ENCODE measurements at regions not wholly inside any gene's neighbourhood (a gene's known extent, or its start where the extent isn't known, plus 50 kb on each side); places are given as distances from the start of the nearest gene placed in this dataset.

- no peaks in the 10 kb centered on the region for H3K27me3 ChIP-seq (ENCODE audit: insufficient read depth, low read length)
- H3K4me3 ChIP-seq (ENCODE audit: insufficient read depth, low read depth, low read length): no peak overlapping the region
- H3K4me1 ChIP-seq (ENCODE audit: insufficient read depth, low read length): peaks cover 12% of the 10 kb centered on the region
- H3K27me3 Mint-ChIP-seq (ENCODE audit: low read depth, unreplicated experiment): no peaks in the 10 kb centered on the region
- H3K4me1 Mint-ChIP-seq (ENCODE audit: low read depth, unreplicated experiment): peaks cover 19% of the 10 kb centered on the region
- H3K9me3 Mint-ChIP-seq (ENCODE audit: unreplicated experiment): peaks cover 6% of the 10 kb centered on the region
- DNase-seq (ENCODE audit: low read depth) (no peak), FAIRE-seq (no peak)
- no peak overlapping the region for H2AFZ ChIP-seq (ENCODE audit: low read depth, low read length)
- no peak overlapping the region for H3K4me3 Mint-ChIP-seq (ENCODE audit: unreplicated experiment)
- no peak for TF ChIP-seq EZH2 (IDR thresholded peaks at IDR 0.05; ENCODE audit: insufficient read depth, low read length)
- no peak for TF ChIP-seq CTCF (IDR thresholded peaks at IDR 0.05; ENCODE audit: insufficient read depth, low read depth, low read length)
- H3K27ac ChIP-seq (ENCODE audit: low read depth, low read length): no peak overlapping the region
- H3K27ac Mint-ChIP-seq (ENCODE audit: unreplicated experiment): no peak overlapping the region
- H4K20me1 ChIP-seq (ENCODE audit: insufficient read depth, low read length): no peaks in the 10 kb centered on the region
- no peaks in the 10 kb centered on the region for H3K79me2 ChIP-seq (ENCODE audit: insufficient read depth, low read length)
- no peaks in the 10 kb centered on the region for H3K36me3 ChIP-seq (ENCODE audit: insufficient read depth, low read length)
- H3K9ac ChIP-seq (ENCODE audit: low read length): no peak overlapping the region
- H3K4me2 ChIP-seq (ENCODE audit: low read length): no peak overlapping the region
- no peaks in the 10 kb centered on the region for H3K36me3 Mint-ChIP-seq (ENCODE audit: low read depth, unreplicated experiment)
- no peaks in the 10 kb centered on the region for H3K9me3 ChIP-seq (ENCODE audit: insufficient read depth, low read depth, low read length)
Observed at GRCh38 chr15:29910068-29910467, 87.8 kb upstream of the TJP1 start.

- Histone ChIP-seq H3K4me3 (ENCODE audit: insufficient read depth, low read depth, low read length) (no peak overlapping the region), H3K4me2 (ENCODE audit: low read length) (no peak overlapping the region), H3K9ac (ENCODE audit: low read length) (no peak overlapping the region), H3K79me2 (ENCODE audit: insufficient read depth, low read length) (no peaks in the 10 kb centered on the region), H3K9me3 (ENCODE audit: insufficient read depth, low read depth, low read length) (no peaks in the 10 kb centered on the region), H2AFZ (ENCODE audit: low read depth, low read length) (no peak overlapping the region), H4K20me1 (ENCODE audit: insufficient read depth, low read length) (no peaks in the 10 kb centered on the region), H3K36me3 (ENCODE audit: insufficient read depth, low read length) (no peaks in the 10 kb centered on the region), H3K27me3 (ENCODE audit: insufficient read depth, low read length) (no peaks in the 10 kb centered on the region), H3K4me1 (ENCODE audit: insufficient read depth, low read length) (no peaks in the 10 kb centered on the region), H3K27ac (ENCODE audit: low read depth, low read length) (no peak overlapping the region)
- no peaks in the 10 kb centered on the region for H3K36me3 Mint-ChIP-seq (ENCODE audit: low read depth, unreplicated experiment)
- no peaks in the 10 kb centered on the region for H3K27me3 Mint-ChIP-seq (ENCODE audit: low read depth, unreplicated experiment)
- TF ChIP-seq EZH2 (IDR thresholded peaks at IDR 0.05; ENCODE audit: insufficient read depth, low read length) (no peak), CTCF (IDR thresholded peaks at IDR 0.05; ENCODE audit: insufficient read depth, low read depth, low read length) (no peak)
- H3K4me3 Mint-ChIP-seq (ENCODE audit: unreplicated experiment): no peak overlapping the region
- H3K4me1 Mint-ChIP-seq (ENCODE audit: low read depth, unreplicated experiment): no peaks in the 10 kb centered on the region
- FAIRE-seq (peak; percentile 59), DNase-seq (ENCODE audit: low read depth) (no peak)
- H3K27ac Mint-ChIP-seq (ENCODE audit: unreplicated experiment): no peak overlapping the region
- H3K9me3 Mint-ChIP-seq (ENCODE audit: unreplicated experiment): no peaks in the 10 kb centered on the region
Observed at GRCh38 chr15:29904757-29905417, 82.6 kb upstream of the TJP1 start.

GRCh38 chr15:29903785-29904464 is 81.7 kb upstream of the TJP1 start:
- DNase-seq (ENCODE audit: low read depth): no peak
- H2AFZ ChIP-seq (ENCODE audit: low read depth, low read length): no peak overlapping the region
- H3K27me3 ChIP-seq (ENCODE audit: insufficient read depth, low read length): no peaks in the 10 kb centered on the region
- H3K27me3 Mint-ChIP-seq (ENCODE audit: low read depth, unreplicated experiment): no peaks in the 10 kb centered on the region
- no peaks in the 10 kb centered on the region for H3K9me3 Mint-ChIP-seq (ENCODE audit: unreplicated experiment)
- no peak overlapping the region for H3K4me3 Mint-ChIP-seq (ENCODE audit: unreplicated experiment)
- H3K9ac ChIP-seq (ENCODE audit: low read length): no peak overlapping the region
- TF ChIP-seq EZH2 (IDR thresholded peaks at IDR 0.05; ENCODE audit: insufficient read depth, low read length): no peak
- no peak for TF ChIP-seq CTCF (IDR thresholded peaks at IDR 0.05; ENCODE audit: insufficient read depth, low read depth, low read length)
- H3K27ac Mint-ChIP-seq (ENCODE audit: unreplicated experiment): no peak overlapping the region
- FAIRE-seq: no peak
- no peaks in the 10 kb centered on the region for H3K79me2 ChIP-seq (ENCODE audit: insufficient read depth, low read length)
- H3K27ac ChIP-seq (ENCODE audit: low read depth, low read length): no peak overlapping the region
- no peaks in the 10 kb centered on the region for H3K4me1 ChIP-seq (ENCODE audit: insufficient read depth, low read length)
- no peaks in the 10 kb centered on the region for H3K9me3 ChIP-seq (ENCODE audit: insufficient read depth, low read depth, low read length)
- H3K36me3 Mint-ChIP-seq (ENCODE audit: low read depth, unreplicated experiment): no peaks in the 10 kb centered on the region
- no peak overlapping the region for H3K4me3 ChIP-seq (ENCODE audit: insufficient read depth, low read depth, low read length)
- H3K4me1 Mint-ChIP-seq (ENCODE audit: low read depth, unreplicated experiment): no peaks in the 10 kb centered on the region
- H3K36me3 ChIP-seq (ENCODE audit: insufficient read depth, low read length): no peaks in the 10 kb centered on the region
- H3K4me2 ChIP-seq (ENCODE audit: low read length): no peak overlapping the region
- no peaks in the 10 kb centered on the region for H4K20me1 ChIP-seq (ENCODE audit: insufficient read depth, low read length)

Measured in astrocyte (in vitro differentiated cells and primary cell).